ENCODE measurements at regions not wholly inside any gene's neighbourhood (a gene's known extent, or its start where the extent isn't known, plus 50 kb on each side); places are given as distances from the start of the nearest gene placed in this dataset.
"Not testable (repeated sequence)": the region's sequence is repeated elsewhere in the genome, so short reads cannot be mapped to it uniquely, and the experiment has no call there.

GRCh38 chrX:128804828-128805227 lies 718.5 kb downstream of the SMARCA1 start:
- Histone ChIP-seq H3K27me3 (no peaks in the 10 kb centered on the region), H3K9me3 (no peaks in the 10 kb centered on the region), H3K4me3 (no peak overlapping the region), H3K36me3 (no peaks in the 10 kb centered on the region)
- no peak for DNase-seq

DNA sequence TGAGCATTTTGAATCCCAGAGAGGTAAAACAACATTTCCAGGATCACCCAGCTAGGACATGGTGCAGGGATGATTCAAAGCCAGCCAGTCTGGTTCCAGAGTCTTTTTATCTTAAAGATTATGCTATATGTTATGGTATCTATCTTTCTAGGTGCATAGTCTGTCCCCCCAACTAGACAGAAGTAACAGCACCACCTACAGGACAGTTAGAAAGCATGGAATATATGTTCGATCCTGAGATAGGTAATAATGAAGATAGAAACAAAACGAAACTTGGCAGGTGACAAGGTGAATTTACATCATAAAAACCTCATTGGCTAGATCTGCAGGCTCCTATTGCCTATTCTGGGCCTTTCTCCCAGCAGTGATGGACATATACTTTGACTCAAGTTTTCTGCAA lies 723.2 kb downstream of the SMARCA1 start:
- DNase-seq = no peak

GRCh38 chrX:128783139-128783538 lies 730.9 kb upstream of the ACTRT1 start:
- H3K4me3 ChIP-seq, H3K27me3 ChIP-seq, DNase-seq, H3K9me3 ChIP-seq, H3K36me3 ChIP-seq: not testable (repeated sequence)

More for the DNA sequence above, 723.2 kb downstream of the SMARCA1 start:
- no peaks in the 10 kb centered on the region for H3K36me3 ChIP-seq
- H3K27me3 ChIP-seq = no peaks in the 10 kb centered on the region
- no peak overlapping the region for H3K4me3 ChIP-seq
- no peaks in the 10 kb centered on the region for H3K9me3 ChIP-seq

- Histone ChIP-seq H3K36me3 (no peaks in the 10 kb centered on the region), H3K27me3 (no peaks in the 10 kb centered on the region), H3K9me3 (no peaks in the 10 kb centered on the region), H3K4me3 (no peak overlapping the region)
- DNase-seq = no peak
These were observed 729.3 kb upstream of the ACTRT1 start for GRCh38 chrX:128781506-128781905.

DNA sequence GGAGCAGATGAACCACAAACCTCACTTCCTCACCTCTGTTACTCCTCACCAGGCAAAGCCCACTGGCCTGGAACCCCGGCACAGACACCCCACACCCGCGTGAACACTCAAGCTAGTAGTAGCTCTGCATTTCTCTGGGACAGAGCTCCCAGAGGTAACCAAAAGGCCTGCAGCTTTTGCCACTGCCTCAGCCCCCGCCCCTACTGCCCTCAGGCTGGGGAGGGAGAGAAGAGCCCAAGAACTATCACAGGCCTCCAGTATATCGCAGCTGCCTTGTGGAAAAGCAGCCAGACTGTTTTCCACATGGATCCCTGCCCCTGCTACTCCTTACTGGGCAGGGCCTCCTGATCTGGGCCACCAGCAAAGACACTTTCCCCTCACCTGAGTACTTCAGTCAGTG lies 728.7 kb upstream of the ACTRT1 start:
- DNase-seq = no peak
- Histone ChIP-seq H3K27me3 (no peaks in the 10 kb centered on the region), H3K9me3 (no peaks in the 10 kb centered on the region)

DNA sequence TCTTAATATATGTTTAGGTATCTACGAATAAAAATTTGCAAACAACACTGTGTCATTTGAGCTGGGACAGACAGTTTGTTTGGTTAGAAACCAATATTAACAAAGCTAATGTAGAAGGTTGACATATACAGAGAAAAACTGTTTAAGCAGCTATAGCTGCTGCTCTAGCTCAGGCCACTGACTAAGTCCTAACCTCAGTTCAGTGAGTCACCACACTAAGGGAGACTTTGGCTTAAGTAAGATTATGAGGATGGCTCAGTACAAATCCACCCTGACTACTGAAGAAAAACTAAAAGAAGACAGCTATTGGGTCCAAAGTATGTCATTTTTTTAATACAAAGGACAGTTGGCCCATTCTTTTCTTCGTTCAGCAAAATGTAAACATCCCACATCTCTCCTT lies 717.3 kb upstream of the ACTRT1 start:
- no peaks in the 10 kb centered on the region for H3K36me3 ChIP-seq
- no peaks in the 10 kb centered on the region for H3K27me3 ChIP-seq
- no peak overlapping the region for H3K4me3 ChIP-seq
- H3K9me3 ChIP-seq = no peaks in the 10 kb centered on the region
- DNase-seq = peak; percentile 5

More for the DNA sequence above, 728.7 kb upstream of the ACTRT1 start:
- Histone ChIP-seq H3K4me3 (no peak overlapping the region), H3K36me3 (no peaks in the 10 kb centered on the region)

DNA sequence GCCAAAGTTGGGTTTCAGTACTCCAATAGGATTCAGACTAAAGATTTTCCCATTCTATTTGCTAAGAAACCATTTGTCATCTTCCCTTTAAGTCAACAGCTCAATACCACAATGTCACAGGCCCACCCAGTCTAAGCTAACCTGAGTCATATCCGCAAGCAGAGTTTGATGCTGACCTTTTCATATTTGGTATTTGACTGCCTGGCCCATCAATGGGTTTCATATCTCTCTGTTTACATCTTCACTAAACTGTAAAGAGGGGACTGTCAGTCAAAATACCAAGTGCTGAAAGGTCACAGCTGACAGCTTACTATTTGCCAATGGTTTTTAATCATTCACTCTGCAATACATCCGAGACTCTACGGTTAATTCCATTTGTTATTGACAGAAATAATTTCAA lies 707.5 kb upstream of the ACTRT1 start:
- no peaks in the 10 kb centered on the region for H3K9me3 ChIP-seq
- H3K36me3 ChIP-seq = no peaks in the 10 kb centered on the region
- no peaks in the 10 kb centered on the region for H3K27me3 ChIP-seq
- no peak overlapping the region for H3K4me3 ChIP-seq
- DNase-seq = no peak

DNA sequence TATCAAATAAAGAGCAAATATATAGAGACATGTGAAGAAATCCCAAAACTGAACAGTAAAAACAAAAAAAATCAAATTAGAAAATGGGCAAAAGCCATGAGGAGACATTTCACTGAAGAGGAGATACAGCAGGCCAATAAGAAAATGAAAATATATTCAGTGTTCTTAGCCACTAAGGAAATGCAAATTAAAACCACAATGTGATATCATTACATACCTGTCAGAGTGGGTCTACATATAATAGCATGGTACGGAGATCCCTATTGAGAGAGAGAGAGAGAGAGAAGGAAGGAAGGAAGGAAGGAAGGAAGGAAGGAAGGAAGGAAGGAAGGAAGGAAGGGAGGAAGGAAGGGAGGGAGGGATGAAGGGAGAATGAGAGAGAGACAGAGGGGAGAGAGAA lies 707.0 kb upstream of the ACTRT1 start:
- Histone ChIP-seq H3K36me3 (no peaks in the 10 kb centered on the region), H3K9me3 (no peaks in the 10 kb centered on the region), H3K4me3 (no peak overlapping the region), H3K27me3 (no peaks in the 10 kb centered on the region)
- no peak for DNase-seq

- Histone ChIP-seq H3K36me3 (no peaks in the 10 kb centered on the region), H3K9me3 (no peaks in the 10 kb centered on the region), H3K27me3 (no peaks in the 10 kb centered on the region), H3K4me3 (no peak overlapping the region)
- DNase-seq = no peak
These were observed 701.9 kb upstream of the ACTRT1 start for GRCh38 chrX:128754130-128754529.

GRCh38 chrX:128739539-128739938 lies 687.3 kb upstream of the ACTRT1 start:
- no peaks in the 10 kb centered on the region for H3K9me3 ChIP-seq
- DNase-seq = no peak
- no peaks in the 10 kb centered on the region for H3K36me3 ChIP-seq
- H3K4me3 ChIP-seq = no peak overlapping the region
- H3K27me3 ChIP-seq = no peaks in the 10 kb centered on the region

DNA sequence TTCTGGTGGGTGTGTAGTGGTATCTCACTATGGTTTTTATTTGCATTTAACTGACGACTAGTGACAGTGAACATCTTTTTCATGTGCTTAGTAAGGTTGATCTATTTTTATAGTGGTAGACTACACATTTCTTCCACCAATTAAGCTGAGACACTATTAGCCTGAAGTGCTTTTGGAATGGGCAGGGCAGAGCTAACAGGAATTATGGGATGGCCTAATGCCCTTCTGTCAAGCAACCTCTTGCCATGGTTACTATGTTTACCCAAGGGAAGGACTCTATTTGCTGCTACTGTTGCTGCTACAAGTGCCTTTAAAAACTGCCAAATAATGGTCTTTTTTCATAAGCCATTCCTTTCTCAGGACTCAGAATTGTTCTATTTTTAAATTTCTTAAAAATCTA lies 676.7 kb upstream of the ACTRT1 start:
- Histone ChIP-seq H3K4me3 (no peak overlapping the region), H3K9me3 (no peaks in the 10 kb centered on the region), H3K27me3 (no peaks in the 10 kb centered on the region), H3K36me3 (no peaks in the 10 kb centered on the region)
- no peak for DNase-seq

DNA sequence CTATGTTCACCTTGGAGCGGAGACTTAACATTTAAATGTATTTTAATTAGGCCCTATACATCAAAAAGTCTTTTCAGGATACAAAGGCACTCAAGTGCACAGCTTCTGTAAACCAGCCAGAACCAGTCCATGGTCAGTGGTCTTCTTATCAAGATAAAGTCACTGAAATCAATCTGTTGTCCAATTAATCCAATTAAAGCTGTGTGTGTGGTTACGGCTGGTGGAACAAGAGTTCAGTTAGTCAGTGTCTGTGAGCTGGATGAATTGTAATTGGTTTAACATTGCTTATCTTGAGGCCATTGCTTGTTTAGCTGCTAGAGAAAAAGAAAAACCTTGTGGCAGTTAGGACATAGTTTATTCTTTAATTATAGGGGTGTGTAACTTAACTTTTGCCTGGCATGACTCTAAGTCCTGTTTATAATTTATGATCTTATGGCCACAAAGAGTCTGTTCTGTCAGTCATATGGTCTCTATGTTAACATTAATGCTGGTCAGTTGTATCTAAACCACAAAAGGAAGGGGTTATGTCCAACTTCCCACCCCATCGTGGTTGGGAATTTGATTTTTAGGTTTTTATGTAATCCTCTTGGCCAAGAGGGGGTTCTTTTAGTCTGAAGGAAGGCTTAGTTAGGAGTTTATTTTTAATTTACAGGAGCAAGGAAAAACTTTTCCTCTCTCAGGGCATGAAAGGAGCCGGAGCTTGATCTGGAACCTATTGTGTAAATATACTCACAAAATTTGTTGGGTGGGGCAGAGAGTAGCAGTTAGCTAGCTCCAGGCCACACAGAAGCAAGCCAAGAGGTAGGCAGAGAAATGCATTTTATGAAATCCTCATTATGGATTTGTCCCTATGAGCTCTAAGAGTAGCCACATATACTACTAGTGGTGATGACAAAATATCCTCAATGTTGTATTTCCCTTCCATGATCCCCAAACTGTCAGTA lies 665.7 kb upstream of the ACTRT1 start:
- Histone ChIP-seq H3K27me3 (no peaks in the 10 kb centered on the region), H3K4me3 (no peak overlapping the region)
- no peak for DNase-seq

DNA sequence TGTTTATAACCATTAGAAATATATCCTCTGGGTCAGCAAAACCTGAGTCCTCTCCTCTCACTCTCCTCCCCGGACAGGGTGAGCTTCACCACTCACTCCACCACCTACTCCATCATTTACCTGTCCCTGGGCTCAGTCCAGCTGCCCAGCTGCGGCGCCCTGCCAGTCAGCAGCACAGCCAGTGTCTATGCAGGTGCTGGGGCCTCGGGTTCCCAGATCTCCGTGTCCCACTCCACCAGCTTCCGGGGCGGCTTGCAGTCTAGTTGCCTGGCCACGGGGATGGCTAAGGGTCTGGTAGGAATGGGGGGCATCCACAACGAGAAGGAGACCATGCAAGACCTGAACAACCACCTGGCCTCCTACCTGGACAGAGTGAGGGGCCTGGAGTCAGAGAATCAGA lies 662.2 kb upstream of the ACTRT1 start:
- no peaks in the 10 kb centered on the region for H3K9me3 ChIP-seq
- H3K4me3 ChIP-seq = no peak overlapping the region
- no peaks in the 10 kb centered on the region for H3K27me3 ChIP-seq
- no peak for DNase-seq
- no peaks in the 10 kb centered on the region for H3K36me3 ChIP-seq

More for the DNA sequence above, 665.7 kb upstream of the ACTRT1 start:
- no peaks in the 10 kb centered on the region for H3K9me3 ChIP-seq
- no peaks in the 10 kb centered on the region for H3K36me3 ChIP-seq

- no peak for DNase-seq
- no peaks in the 10 kb centered on the region for H3K27me3 ChIP-seq
- no peaks in the 10 kb centered on the region for H3K36me3 ChIP-seq
- H3K9me3 ChIP-seq = no peaks in the 10 kb centered on the region
- no peak overlapping the region for H3K4me3 ChIP-seq
These were observed 647.6 kb upstream of the ACTRT1 start for GRCh38 chrX:128699716-128700285.

DNA sequence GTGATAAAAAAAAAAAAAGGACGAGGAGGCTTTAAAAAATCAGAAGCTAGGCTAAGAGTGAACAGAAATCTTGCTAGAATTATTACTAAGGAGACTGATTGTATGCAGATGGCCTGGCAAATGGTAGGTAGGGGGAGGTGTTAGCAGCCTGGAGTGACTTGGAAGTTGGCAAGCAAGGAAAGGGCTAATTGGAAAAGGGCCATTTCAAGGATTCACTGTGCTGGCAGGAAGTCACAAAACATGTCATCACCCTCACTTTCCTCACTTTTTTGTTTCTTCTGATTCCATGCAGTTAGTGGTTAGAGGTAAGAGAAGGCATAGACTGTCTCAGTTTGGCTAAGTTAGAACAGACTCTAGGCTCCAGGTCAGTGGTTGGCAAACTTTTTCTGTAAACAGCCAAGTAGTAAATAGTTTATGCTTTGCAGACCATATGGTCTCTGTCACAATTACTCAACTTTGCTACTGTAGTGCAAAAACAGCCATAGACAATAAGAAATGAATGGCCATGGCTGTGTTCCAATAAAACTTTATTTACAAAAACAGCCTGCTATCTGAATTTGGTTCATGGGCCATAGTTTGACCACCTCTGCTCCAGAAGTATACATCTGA lies 646.5 kb upstream of the ACTRT1 start:
- DNase-seq = peak; percentile 10
- Histone ChIP-seq H3K9me3 (no peaks in the 10 kb centered on the region), H3K36me3 (no peaks in the 10 kb centered on the region), H3K4me3 (no peak overlapping the region), H3K27me3 (no peaks in the 10 kb centered on the region)

- H3K9me3 ChIP-seq = no peaks in the 10 kb centered on the region
- no peak for DNase-seq
- no peaks in the 10 kb centered on the region for H3K27me3 ChIP-seq
- H3K36me3 ChIP-seq = no peaks in the 10 kb centered on the region
- no peak overlapping the region for H3K4me3 ChIP-seq
These were observed 639.7 kb upstream of the ACTRT1 start for GRCh38 chrX:128691872-128692271.

DNA sequence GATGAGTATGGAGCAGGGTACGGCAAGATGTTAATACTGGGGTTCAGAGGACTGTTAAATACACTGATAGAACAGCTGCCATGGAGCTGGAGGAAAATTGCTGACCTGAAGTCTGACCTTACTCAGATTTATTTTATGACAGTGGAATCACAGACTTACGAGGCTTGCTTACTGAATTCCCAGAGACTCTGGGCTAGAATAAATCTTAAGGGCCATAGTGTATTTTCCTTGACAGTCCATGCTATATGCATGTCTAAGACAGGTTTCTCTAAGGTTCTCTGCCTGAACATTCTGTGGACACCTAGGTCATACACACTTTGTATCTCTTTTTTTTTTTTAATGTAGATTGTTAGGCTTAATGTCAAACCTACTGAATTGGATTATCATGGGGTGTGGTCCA lies 633.2 kb upstream of the ACTRT1 start:
- no peaks in the 10 kb centered on the region for H3K36me3 ChIP-seq
- DNase-seq = no peak
- no peak overlapping the region for H3K4me3 ChIP-seq
- H3K27me3 ChIP-seq = no peaks in the 10 kb centered on the region
- no peaks in the 10 kb centered on the region for H3K9me3 ChIP-seq

- H3K27me3 ChIP-seq = no peaks in the 10 kb centered on the region
- no peaks in the 10 kb centered on the region for H3K9me3 ChIP-seq
- no peaks in the 10 kb centered on the region for H3K36me3 ChIP-seq
- no peak overlapping the region for H3K4me3 ChIP-seq
- no peak for DNase-seq
These were observed 624.4 kb upstream of the ACTRT1 start for GRCh38 chrX:128676651-128677050.
